Activated CD8-positive, alpha-beta memory T cell treated with anti-CD3 and anti-CD28 coated beads for 1 hour (primary cell): ENCODE measurements at regions not wholly inside any gene's neighbourhood (a gene's known extent, or its start where the extent isn't known, plus 50 kb on each side); places are given as distances from the start of the nearest gene placed in this dataset.

Source experiments
- DNase-seq, 2 donors: peaks; one replicate each; pipeline ENCODE4 v3.0.0-alpha.2; 2020; ENCODE audit warnings: low read depth in 1 of 2; ENCODE audit errors: extremely low read depth in 1 of 2

GRCh38 chr1:5751163-5751540 is 241.1 kb downstream of the NPHP4 start:
- DNase-seq, result no peak

- no peak for DNase-seq
These were observed 241.8 kb downstream of the NPHP4 start for GRCh38 chr1:5750186-5751162.

- DNase-seq, result no peak
These were observed 243.7 kb downstream of the NPHP4 start for GRCh38 chr1:5748286-5749225.

- DNase-seq, result no peak
These were observed 244.6 kb downstream of the NPHP4 start for GRCh38 chr1:5747426-5748285.

- no peak for DNase-seq
These were observed 245.4 kb downstream of the NPHP4 start for GRCh38 chr1:5746611-5747425.

GRCh38 chr1:5745800-5746610 is 246.2 kb downstream of the NPHP4 start:
- DNase-seq, result peak; percentile 11 to 42

- no peak for DNase-seq
These were observed 247.1 kb downstream of the NPHP4 start for GRCh38 chr1:5744911-5745799.

GRCh38 chr1:5744341-5744740 is 247.9 kb downstream of the NPHP4 start:
- no peak for DNase-seq

- no peak for DNase-seq
These were observed 248.7 kb downstream of the NPHP4 start for GRCh38 chr1:5743435-5744095.

- DNase-seq, result no peak
These were observed 249.4 kb downstream of the NPHP4 start for GRCh38 chr1:5742801-5743200.

GRCh38 chr1:5742032-5742431 is 250.2 kb downstream of the NPHP4 start:
- no peak for DNase-seq

GRCh38 chr1:5740865-5741860 is 251.1 kb downstream of the NPHP4 start:
- no peak for DNase-seq

GRCh38 chr1:5740450-5740849 is 251.8 kb downstream of the NPHP4 start:
- DNase-seq, result no peak

- DNase-seq, result no peak
These were observed 252.6 kb downstream of the NPHP4 start for GRCh38 chr1:5739561-5740078.

- no peak for DNase-seq
These were observed 253.2 kb downstream of the NPHP4 start for GRCh38 chr1:5738911-5739462.

GRCh38 chr1:5737081-5737480 is 255.1 kb downstream of the NPHP4 start:
- DNase-seq, result no peak
